PC-3 (cell line): ENCODE measurements at regions not wholly inside any gene's neighbourhood (a gene's known extent, or its start where the extent isn't known, plus 50 kb on each side); places are given as distances from the start of the nearest gene placed in this dataset.

Experiments
- EZH2 ChIP-seq: fragments of 300-600 bp; sonication (generic); IDR thresholded peaks from one replicate; pipeline ENCODE4 v1.6.1; 2017; ENCODE audit warnings: antibody characterized with exemption, mild to moderate bottlenecking, low read length; ENCODE audit not compliant: unreplicated experiment
- EZH2phosphoT487 ChIP-seq: fragments of 300-600 bp; sonication (generic); IDR thresholded peaks from 2 replicates; pipeline ENCODE4 v1.6.1; 2018; ENCODE audit warnings: mild to moderate bottlenecking, antibody characterized with exemption, low read length, borderline replicate concordance
- TF ChIP-seq, protein P1 (sequence below): fragments of 300-600 bp; sonication (generic); conservative IDR thresholded peaks from 2 replicates; pipeline ENCODE4 v1.5.1; 2017; ENCODE audit warnings: antibody characterized with exemption, low read depth, mild to moderate bottlenecking, low read length

DNA sequence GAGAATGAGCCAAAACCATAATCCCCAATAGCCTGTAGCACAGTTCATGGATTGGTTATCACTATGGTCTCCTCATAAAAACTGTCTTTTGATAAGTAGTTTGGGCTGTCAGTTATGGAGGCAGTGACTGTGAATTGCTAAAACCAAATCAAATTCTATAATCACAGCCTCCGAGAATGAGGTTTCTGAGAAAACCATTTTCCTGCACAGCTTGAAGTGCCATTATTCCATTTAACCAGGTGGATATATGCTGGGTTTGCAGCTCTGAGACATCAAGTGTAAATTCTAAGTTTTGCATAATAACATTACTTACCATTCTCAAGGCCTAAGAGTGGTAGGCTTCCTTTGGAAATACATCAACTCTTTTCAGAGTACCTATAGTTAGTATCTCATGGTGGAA, 485.4 kb downstream of the FRK start:
- TF ChIP-seq EZH2phosphoT487 (no peak), EZH2 (no peak)
- TF ChIP-seq, protein P1, sequence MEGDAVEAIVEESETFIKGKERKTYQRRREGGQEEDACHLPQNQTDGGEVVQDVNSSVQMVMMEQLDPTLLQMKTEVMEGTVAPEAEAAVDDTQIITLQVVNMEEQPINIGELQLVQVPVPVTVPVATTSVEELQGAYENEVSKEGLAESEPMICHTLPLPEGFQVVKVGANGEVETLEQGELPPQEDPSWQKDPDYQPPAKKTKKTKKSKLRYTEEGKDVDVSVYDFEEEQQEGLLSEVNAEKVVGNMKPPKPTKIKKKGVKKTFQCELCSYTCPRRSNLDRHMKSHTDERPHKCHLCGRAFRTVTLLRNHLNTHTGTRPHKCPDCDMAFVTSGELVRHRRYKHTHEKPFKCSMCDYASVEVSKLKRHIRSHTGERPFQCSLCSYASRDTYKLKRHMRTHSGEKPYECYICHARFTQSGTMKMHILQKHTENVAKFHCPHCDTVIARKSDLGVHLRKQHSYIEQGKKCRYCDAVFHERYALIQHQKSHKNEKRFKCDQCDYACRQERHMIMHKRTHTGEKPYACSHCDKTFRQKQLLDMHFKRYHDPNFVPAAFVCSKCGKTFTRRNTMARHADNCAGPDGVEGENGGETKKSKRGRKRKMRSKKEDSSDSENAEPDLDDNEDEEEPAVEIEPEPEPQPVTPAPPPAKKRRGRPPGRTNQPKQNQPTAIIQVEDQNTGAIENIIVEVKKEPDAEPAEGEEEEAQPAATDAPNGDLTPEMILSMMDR: no peak
